ENCODE measurements at regions not wholly inside any gene's neighbourhood (a gene's known extent, or its start where the extent isn't known, plus 50 kb on each side); places are given as distances from the start of the nearest gene placed in this dataset.

- DNase-seq: no peak
Observed at GRCh38 chr2:128622371-128622770, 303.7 kb upstream of the HS6ST1 start.

GRCh38 chr2:128622955-128623620 lies 304.4 kb upstream of the HS6ST1 start:
- no peak for DNase-seq

- no peak for DNase-seq
Observed at GRCh38 chr2:128623776-128624761, 305.4 kb upstream of the HS6ST1 start.

DNA sequence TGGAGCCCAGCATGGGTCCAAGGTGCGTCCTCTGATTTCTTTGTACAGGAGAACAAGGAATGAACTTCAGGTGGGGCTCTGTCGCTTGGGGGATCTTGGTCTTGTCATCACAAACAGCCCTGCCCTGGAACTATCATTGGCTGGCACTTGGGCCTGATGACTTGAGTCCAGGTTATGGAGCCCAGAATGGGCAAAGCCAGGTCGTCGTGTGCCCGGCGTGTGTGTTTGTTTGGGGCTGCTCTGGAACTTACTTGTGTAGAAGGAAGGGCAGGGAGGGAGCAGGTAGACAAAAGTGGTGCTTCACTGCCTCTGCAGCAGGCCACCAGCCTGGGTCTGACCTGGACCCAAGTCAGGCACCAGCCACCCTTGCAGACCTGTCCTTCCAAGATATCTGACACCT lies 306.3 kb upstream of the HS6ST1 start:
- DNase-seq: no peak

GRCh38 chr2:128625421-128625820 lies 306.8 kb upstream of the HS6ST1 start:
- DNase-seq: no peak

GRCh38 chr2:128625963-128626759 lies 307.5 kb upstream of the HS6ST1 start:
- DNase-seq: no peak

DNA sequence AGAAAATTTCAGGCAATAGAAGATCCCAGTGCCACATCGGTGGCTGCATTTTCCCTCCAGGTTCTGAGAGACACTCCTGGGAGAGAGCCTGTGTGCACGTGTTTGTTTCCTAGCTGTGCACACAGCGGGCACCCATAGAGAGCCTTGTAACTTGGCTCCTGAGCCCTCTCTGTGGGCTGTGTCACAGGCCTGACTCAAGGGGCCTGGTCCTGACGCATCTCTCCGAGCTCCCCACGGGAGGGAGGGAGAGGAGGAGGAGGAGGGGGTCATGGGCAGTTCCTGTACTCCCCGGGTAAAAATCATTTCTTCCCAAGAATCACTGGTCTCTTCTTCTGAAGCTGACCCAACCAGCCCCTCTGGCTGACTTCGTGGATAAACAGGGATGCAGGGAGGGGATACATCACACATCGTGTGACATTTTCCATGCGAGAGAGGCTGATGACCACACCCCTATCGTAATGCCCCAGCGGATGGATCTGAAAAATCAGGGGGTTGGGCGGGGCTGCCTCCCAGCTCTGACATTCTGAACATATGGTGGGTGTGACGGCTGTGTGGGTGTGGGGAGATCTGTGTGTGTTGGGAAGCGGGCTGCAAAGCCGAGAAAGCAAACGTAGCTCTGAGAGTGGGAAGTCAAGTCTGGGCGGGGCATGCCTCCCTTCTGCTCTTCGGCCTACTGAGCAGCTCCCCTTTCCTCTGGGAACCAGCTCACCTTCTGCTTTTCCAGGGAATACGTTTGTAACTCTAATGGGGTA lies 308.3 kb upstream of the HS6ST1 start:
- no peak for DNase-seq

- DNase-seq: no peak
Observed at GRCh38 chr2:128628206-128628605, 309.5 kb upstream of the HS6ST1 start.

GRCh38 chr2:128628996-128629395 lies 310.3 kb upstream of the HS6ST1 start:
- no peak for DNase-seq

DNA sequence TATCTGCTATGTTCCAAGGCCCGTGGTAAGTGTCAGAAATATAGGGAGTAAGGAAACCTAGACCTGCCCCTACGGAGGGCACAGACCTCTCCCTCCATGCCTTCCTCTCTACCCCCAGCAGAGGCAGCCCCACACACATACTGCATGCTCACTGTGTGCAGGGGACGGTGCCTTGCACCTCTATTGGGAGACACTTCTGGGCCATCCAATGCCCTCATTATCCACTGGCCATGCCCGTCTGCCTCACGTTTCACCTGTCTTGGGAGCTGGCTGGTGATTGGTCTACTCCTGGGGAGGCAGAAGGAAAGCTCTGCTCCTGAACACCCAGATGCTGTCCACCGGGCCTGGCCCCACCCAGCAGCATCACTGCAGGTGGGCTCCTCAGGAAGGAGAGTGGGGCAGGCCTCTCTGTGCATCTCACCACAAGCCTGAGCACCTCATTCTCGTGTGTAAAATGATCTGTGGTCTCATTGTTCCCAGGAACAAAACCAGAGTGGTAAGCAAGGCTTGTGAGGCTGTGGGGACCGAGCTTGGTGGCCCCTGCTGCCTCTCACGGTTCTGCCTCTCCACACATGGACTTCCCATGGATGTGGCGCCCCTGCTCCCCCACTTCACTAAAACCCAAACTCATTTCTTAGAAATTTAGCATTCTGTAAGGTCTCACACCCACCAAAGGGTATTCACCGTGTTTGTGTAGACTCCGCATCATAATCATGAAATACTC lies 312.5 kb upstream of the HS6ST1 start:
- no peak for DNase-seq

DNA sequence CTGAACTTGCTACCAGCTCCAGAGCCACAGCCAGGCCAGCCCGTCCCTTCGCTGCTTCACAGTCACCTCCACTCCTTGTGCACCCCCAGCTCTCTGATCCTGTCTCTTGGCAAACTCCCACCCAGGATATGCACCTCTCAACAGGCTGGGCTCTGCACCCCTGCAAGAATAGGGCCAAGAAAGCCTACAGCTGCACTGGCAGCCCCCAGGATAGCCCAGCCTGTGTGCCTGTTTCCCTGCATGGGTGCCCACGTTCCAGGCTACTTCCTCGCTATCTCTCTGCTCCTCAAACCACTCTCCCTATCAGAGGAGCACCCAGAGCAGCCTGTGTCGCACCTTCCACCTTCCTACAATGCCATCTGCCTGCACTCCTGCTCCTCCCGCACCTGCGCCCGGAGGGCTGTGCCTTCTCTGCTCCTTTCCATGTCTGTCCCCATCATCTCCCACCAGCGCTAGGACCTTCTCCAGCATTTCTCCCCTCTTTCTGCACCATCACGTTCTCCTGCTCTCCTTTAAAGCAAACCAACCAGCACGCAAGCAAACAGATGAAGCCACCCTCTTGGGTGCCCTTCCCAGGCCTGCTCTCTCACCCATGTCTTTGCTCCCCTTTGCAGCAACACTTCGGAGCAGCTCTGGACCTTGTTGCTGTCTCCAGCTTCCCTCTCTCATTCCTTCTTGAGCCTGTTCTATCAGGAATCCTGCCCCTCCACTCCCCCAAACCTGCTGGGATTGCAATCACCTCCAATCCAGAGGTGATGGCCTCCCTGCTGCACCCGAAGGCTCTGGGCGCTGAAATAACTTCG lies 313.2 kb upstream of the HS6ST1 start:
- DNase-seq: no peak

DNA sequence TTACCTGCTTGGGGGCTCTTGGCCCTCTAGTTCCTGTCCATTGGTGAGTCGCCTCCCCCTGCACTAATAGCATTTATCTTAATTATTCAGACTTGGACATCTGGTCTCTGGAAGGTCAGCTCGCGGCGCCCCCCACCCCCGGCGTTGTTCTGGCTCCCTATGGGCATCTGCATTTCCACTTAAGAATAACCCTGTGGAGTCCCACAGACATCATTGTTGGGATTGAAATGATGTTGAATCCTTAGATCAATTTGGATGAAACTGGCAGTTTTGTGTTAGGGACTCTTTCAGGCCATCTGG lies 313.8 kb upstream of the HS6ST1 start:
- DNase-seq: no peak

- DNase-seq: no peak
Observed at GRCh38 chr2:128633501-128633900, 314.8 kb upstream of the HS6ST1 start.

DNA sequence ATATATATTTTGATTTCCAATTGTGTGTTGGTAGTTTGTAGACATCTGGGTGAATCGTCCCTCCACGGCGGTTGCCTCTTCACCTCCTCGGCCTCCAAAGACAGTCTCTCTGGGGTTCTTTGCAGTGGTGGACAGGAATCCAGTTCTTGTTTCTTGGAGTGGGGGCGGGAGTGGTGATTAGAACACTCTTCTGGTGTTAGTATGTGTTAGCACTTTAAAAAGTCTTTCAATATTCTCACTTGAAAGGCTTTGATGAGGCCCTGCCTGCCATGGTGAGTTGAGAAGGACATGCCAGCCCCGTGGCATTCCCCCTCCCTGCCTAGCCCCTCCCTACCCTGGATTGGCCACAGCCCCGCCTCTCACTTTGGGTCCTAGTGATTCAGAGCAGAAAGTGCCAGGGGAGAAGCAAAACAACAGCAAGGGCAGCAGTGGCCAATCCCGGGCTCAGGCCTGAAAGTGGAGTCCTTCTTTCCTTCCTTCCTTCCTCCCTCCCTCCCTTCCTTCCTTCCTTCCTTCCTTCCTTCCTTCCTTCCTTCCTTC lies 316.8 kb upstream of the HS6ST1 start:
- no peak for DNase-seq

DNA sequence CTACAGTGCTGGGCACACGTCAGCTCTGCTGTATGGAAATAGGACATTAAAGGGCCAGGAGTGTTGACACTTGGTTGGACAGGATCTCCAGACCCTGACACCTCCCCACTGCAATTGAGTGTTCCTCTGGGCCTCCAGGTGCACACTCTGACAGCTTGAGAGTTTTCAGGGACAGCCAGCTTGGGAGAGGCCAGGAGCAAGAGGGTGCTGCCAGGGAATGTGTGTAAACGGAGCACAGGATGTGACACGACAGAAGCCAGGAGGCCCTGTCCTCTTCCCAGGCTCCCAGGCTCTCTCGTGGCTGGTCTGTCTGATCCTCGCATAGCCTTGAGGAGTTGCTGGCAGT lies 318.1 kb upstream of the HS6ST1 start:
- DNase-seq: no peak

- DNase-seq: no peak
Observed at GRCh38 chr2:128637481-128638155, 318.9 kb upstream of the HS6ST1 start.

GRCh38 chr2:128638341-128639119 lies 319.9 kb upstream of the HS6ST1 start:
- peak; percentile 73 for DNase-seq

- no peak for DNase-seq
Observed at GRCh38 chr2:128639120-128639477, 320.4 kb upstream of the HS6ST1 start.

GRCh38 chr2:128639693-128640092 lies 321.0 kb upstream of the HS6ST1 start:
- no peak for DNase-seq

All from NCI-H345 (cell line).